Mononuclear cell (primary cell): ENCODE measurements at regions not wholly inside any gene's neighbourhood (a gene's known extent, or its start where the extent isn't known, plus 50 kb on each side); places are given as distances from the start of the nearest gene placed in this dataset.
"Not testable (repeated sequence)": the region's sequence is repeated elsewhere in the genome, so short reads cannot be mapped to it uniquely, and the experiment has no call there.

Source experiments
- H3K27me3 ChIP-seq: 2 replicates; pipeline ENCODE4 v1.6.0; 2011; ENCODE audit warnings: low read length, control low read depth; ENCODE audit not compliant: insufficient read depth
- H3K4me1 ChIP-seq: 2 replicates; pipeline ENCODE4 v1.5.1; 2011; ENCODE audit warnings: mild to moderate bottlenecking, low read length, control low read depth; ENCODE audit not compliant: insufficient read depth
- H3K4me3 ChIP-seq: 2 replicates; pipeline ENCODE4 v1.5.1; 2011; ENCODE audit warnings: mild to moderate bottlenecking, low read length, moderate library complexity
- H3K9me3 ChIP-seq: 2 replicates; pipeline ENCODE4 v1.5.1; 2011; ENCODE audit warnings: low read depth, mild to moderate bottlenecking, control low read depth, low read length

DNA sequence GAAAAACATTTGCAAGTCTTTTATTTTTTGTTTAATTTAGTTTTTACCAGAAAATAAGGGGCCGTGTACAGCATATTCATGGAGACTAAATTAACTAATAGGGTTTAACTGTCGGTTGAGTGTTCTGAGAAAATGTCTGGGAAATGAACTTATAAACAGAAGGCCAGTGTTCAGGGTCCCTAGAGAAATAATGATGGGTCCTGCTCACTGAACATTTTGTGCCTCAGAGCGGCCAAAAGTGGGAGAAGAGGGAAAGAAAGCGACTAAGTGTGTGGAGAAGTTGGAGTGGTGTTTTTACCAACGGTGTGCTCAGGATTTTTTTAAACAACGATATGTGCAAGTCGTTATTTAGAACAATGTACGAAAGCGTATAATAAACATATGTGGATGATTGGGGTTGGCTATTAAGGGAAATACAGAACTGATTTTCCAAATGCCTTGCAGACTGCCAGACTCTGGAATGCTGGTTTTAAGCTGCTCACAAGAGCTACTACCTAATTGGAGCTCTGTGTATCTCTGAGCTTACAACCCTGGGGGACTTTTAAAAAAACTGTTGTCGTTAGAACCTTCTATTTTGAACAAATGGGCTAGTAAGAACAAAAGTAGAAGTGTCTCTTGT, 166.7 kb downstream of the SLC38A4 start:
- Histone ChIP-seq H3K27me3 (no peaks in the 10 kb centered on the region), H3K4me3 (no peak overlapping the region), H3K4me1 (peaks cover 20% of the 10 kb centered on the region), H3K9me3 (no peaks in the 10 kb centered on the region)

DNA sequence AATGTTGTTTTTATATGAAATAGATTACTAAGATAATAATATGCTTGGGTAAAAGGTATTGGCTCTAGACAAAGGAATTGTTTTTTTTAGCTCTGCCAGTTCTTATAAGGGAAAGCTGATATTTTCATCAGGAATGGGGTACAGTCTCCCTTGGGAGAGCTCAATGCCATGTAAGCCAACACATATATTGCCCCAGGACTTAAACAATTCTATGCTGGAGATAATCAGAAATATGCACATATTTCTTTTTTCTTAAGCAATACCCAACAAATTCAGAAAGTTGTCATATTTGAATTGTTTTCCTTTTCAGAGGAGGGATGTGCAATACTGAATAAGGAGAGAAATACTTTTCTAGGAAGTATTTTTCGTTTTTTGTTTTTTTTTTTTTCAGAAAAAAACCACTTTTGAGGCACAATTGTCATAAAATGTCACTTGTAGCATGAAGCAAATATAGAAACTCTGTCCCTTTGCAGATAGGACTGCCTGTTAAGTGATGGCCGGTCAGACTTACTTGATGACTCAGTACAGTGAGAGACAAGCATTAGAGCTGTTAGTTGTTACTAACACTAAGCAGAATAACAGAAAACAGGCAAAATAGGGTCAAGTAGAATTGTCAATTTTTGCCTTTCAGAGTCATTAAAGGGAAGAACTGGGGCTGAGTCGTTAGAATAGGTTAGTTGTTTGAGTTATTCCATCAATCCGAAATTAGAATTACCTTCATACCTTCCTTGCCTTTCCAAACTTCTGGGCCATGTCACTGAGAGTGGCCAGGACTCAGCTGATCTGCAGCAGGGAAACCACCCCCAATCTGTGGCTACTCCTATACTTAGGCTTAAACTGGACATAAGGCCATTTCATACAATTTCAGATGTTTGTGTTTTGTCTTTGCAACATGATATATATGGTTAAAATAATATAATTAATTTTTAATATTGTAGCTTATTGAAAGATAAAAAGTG, 168.1 kb downstream of the SLC38A4 start:
- Histone ChIP-seq H3K9me3 (no peaks in the 10 kb centered on the region), H3K4me3 (no peak overlapping the region), H3K4me1 (peaks cover 19% of the 10 kb centered on the region), H3K27me3 (no peaks in the 10 kb centered on the region)

DNA sequence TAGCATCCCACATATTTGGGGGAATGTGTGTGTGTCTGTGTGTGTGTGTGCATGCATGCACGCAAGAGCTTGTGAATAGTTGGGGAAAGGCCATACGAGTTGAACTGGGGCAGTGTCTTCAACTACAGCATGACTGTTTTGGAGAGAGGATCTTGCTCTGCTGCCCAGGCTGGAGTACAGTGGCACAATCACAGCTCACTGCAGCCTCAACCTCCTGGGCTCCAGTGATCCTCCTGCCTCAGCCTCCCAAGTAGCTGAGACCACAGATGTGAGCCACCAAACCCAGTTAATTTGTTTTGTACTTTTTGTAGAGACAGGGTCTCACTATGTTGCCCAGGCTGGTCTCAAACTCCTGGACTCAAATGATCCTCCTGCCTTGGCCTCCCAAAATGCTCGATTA, 169.8 kb downstream of the SLC38A4 start:
- H3K4me1 ChIP-seq = peaks cover 11% of the 10 kb centered on the region
- H3K27me3 ChIP-seq, H3K9me3 ChIP-seq, H3K4me3 ChIP-seq: not testable (repeated sequence)

DNA sequence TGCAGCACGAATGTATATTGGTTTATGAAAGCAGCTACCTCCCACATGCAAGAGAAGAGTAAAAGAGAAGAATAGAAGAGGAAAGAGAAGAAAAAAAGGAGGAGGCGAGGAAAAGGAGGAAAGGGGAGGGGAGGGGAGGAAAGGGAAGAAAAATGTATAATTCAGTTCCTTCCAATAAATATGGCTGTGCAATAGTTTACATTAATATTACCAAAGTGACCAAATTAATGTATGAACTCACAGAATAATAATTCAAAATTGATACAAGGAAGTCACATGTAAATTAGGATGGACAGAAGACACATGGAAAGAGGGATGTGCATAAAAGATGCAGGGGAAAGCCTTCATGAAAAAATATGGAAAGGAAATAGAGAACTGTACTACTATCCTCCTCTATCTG, 172.5 kb downstream of the SLC38A4 start:
- H3K4me3 ChIP-seq = no peak overlapping the region
- no peaks in the 10 kb centered on the region for H3K27me3 ChIP-seq
- no peaks in the 10 kb centered on the region for H3K9me3 ChIP-seq
- H3K4me1 ChIP-seq = no peaks in the 10 kb centered on the region

DNA sequence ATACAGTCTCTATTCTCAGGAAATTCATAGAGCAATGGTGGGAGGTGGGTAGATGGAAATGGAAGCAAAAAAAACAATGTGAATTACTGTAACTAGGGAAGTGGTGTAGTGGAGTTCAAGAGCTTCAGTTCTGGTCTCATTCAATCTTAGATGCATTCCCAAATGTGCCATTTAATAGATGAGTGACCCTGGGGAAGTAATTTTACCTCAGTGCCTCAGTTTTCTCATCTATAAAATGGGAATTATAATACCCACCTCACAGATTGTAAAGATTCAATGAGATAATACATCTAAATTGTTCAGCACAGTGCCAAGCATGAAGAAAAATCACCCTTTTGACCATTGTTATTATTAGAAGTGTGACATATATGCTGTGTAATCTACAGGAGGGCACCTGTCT, 173.1 kb downstream of the SLC38A4 start:
- H3K27me3 ChIP-seq = no peaks in the 10 kb centered on the region
- H3K4me3 ChIP-seq = no peak overlapping the region
- no peaks in the 10 kb centered on the region for H3K4me1 ChIP-seq
- no peaks in the 10 kb centered on the region for H3K9me3 ChIP-seq

DNA sequence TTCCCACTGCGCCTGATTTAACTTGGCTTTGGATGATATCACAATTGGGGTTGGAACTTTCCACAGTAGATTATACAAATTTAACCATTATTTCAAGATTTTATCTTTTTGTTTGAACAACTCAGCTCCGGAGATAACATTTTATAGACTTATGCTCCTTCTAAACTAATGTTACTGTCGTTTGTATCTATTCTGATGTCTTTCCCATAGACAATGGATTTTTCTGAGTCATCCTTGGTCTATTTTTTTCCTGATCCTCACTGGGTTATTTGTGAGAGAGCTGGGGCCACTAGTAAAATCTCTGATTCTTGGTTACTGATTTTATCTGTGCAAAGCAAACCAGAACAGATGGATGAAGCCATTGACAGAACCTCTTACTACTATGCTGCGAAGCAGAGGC, 175.1 kb downstream of the SLC38A4 start:
- no peaks in the 10 kb centered on the region for H3K9me3 ChIP-seq
- H3K27me3 ChIP-seq = no peaks in the 10 kb centered on the region
- H3K4me3 ChIP-seq = no peak overlapping the region
- no peaks in the 10 kb centered on the region for H3K4me1 ChIP-seq

DNA sequence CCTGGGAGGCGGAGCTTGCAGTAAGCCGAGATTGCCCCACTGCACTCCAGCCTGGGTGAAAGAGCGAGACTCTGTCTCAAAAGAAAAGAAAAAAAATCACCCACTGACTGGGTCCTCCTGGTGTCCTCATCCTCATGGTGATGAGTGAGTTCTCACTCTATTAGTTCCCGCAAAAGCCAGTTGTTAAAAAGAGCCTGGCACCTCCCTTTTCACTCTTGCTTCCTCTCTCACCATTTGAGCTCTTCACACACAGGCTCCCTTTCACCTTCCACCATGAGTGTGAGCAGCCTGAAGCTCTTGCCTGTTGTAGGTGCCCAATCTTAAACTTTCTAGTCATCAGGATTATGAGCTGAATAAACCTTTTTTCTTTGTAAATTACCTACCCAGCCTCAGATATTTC, 176.4 kb downstream of the SLC38A4 start:
- Histone ChIP-seq H3K9me3 (no peaks in the 10 kb centered on the region), H3K4me3 (no peak overlapping the region), H3K27me3 (no peaks in the 10 kb centered on the region), H3K4me1 (no peaks in the 10 kb centered on the region)

DNA sequence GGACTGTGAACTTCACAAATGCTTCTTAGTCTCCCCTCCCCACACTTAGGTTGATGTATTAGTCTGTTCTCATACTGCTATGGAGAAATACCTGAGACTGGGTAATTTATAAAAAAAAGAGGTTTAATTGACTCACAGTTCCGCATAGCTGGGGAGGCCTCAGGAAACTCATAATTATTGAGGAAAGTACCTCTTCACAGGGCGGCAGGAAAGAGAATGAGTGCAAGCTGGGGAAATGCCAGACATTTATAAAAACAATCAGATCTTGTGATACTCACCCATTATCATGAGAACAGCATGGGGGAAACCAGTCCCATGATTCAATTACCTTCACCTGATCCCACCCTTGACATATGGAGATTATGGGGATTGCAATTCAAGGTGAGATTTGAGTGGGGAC, 178.8 kb downstream of the SLC38A4 start:
- no peaks in the 10 kb centered on the region for H3K4me1 ChIP-seq
- H3K4me3 ChIP-seq = no peak overlapping the region
- no peaks in the 10 kb centered on the region for H3K27me3 ChIP-seq
- H3K9me3 ChIP-seq = no peaks in the 10 kb centered on the region

DNA sequence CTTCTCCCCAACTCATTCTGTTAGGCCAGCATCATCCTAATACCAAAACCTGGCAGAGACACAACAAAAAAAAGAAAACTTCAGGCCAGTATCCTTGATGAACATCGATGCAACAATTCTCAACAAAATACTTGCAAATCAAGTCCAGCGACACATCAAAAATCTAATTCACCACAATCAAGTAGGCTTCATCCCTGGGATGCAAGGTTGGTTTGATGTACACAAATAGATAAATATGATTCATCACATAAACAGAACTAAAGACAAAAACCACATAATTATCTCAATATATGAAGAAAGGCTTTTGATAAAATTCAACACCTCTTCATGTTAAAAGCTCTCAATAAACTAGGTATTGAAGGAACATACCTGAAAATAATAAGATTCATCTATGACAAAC, 184.1 kb downstream of the SLC38A4 start:
- H3K9me3 ChIP-seq = peaks cover 26% of the 10 kb centered on the region
- H3K4me3 ChIP-seq, H3K4me1 ChIP-seq, H3K27me3 ChIP-seq: not testable (repeated sequence)

DNA sequence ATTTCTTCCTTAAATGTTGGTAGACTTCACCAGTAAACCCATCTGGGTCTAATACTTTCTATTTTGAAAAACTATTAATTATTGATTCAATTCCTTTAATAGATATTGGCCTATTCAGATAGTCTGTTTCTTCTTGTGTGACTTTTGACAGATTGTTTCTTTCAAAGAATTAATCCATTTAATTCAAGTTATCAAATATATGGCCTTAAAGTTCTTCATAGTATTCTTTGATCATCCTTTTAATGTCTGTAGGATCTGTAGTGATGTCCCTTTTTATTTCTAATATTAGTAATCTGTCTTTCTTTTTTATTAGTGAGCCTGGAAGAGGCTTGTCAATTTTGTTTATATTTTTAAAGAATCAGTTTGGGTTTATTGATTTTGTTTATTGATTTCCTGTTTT, 190.0 kb downstream of the SLC38A4 start:
- Histone ChIP-seq H3K27me3 (no peaks in the 10 kb centered on the region), H3K9me3 (peaks cover 21% of the 10 kb centered on the region), H3K4me1 (no peaks in the 10 kb centered on the region), H3K4me3 (no peak overlapping the region)

DNA sequence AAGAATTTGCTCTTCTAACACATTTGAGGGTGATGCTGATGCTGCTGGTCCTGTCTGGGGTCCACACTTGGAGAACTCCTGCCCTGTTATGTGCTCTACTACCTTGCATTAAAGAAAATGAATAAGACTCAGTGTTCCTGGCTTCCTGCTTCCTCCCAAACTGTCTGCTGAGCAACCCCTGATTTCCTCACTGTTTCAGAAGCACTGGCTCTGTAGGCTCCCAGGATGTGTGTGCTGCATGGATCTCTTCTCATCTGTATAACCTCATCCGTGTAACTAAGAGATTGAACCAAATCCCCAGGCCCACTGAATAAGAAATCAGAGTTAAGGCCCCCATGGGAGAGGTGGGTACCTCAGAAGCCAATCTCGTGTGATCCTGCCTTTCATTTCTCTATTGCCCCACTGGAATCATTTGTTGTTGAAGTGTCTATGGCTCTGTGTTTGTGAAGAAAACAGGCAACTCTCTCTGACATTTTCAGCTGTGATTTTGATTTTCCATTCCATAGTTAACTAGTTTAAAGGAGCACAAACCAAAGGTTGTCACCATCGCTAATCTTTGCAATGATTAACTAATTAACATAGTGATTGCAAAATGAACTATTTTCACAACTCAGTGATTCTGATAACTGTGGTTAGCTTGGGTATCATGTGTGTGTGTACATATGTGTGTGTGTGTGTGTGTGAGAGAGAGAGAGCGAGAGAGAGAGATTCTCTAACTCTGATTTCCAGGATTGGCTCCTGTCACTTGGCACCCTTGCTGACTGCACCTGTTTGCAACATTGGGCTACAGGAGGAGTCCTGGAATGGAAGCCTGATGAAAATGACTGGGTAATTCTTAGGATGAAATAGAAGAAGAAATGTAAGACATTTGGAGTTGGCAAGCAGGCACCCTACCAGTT, 196.2 kb downstream of the SLC38A4 start:
- no peaks in the 10 kb centered on the region for H3K27me3 ChIP-seq
- H3K4me1 ChIP-seq = no peaks in the 10 kb centered on the region
- no peak overlapping the region for H3K4me3 ChIP-seq
- H3K9me3 ChIP-seq = no peaks in the 10 kb centered on the region

DNA sequence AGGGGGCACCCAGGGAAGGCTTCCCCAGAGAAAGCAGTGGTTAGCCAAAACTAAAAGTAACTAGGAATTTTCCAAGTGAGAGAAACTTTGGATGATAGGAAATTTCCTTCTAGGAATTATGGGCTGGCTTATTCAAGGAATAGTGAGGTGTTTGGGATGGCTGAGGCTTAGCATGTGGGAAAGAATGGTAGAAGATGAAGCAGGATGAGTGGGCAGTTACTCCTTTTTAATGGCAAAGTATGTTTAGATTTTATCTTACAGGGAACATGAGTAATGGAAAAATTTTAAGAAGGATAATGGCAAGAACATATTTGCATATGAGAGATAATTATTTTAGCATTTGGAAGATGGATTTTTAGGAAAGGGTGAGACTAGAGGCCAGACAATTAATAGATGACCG, 197.6 kb downstream of the SLC38A4 start:
- H3K4me1 ChIP-seq = no peaks in the 10 kb centered on the region
- H3K4me3 ChIP-seq = no peak overlapping the region
- no peaks in the 10 kb centered on the region for H3K9me3 ChIP-seq
- no peaks in the 10 kb centered on the region for H3K27me3 ChIP-seq

DNA sequence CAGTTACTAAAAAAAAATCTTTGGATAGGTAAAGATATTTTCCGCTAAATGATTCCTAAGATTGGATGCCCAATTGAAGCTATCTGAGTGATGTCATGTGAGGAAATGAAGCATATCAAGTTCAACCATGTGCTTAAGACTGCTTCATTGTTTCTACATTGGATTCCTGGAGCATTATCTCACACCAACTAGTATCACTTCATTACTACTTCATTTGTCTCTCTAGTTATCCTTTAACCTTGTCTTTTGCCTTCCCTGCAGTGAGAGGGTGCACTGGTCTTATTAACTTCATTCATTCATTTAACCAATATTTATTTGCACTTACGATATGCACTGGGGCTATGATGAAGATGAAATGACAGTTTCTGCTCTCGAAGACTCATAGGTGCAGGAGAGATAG, 198.1 kb downstream of the SLC38A4 start:
- no peaks in the 10 kb centered on the region for H3K9me3 ChIP-seq
- no peaks in the 10 kb centered on the region for H3K27me3 ChIP-seq
- H3K4me1 ChIP-seq = no peaks in the 10 kb centered on the region

DNA sequence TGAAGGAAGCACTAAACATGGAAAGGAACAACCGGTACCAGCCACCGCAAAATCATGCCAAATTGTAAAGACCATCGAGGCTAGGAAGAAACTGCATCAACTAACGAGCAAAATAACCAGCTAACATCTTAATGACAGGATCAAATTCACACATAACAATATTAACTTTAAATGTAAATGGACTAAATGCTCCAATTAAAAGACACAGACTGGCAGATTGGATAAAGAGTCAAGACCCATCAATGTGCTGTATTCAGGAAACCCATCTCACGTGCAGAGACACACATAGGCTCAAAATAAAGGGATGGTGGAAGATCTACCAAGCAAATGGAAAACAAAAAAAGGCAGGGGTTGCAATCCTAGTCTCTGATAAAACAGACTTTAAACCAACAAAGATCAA, 206.3 kb downstream of the SLC38A4 start:
- not testable (repeated sequence) for H3K9me3 ChIP-seq, H3K4me3 ChIP-seq, H3K27me3 ChIP-seq, H3K4me1 ChIP-seq

More for the DNA sequence above, 198.1 kb downstream of the SLC38A4 start:
- no peak overlapping the region for H3K4me3 ChIP-seq

DNA sequence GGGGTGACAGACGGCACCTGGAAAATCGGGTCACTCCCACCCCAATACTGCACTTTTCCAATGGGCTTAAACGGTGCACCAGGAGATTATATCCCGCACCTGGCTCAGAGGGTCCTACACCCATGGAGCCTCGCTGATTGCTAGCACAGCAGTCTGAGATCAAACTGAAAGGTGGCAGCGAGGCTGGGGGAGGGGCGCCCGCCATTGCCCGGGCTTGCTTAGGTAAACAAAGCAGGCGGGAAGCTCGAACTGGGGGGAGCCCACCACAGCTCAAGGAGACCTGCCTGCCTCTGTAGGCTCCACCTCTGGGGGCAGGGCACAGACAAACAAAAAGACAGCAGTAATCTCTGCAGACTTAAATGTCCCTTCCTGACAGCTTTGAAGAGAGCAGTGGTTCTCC, 208.1 kb downstream of the SLC38A4 start:
- H3K9me3 ChIP-seq, H3K27me3 ChIP-seq, H3K4me1 ChIP-seq, H3K4me3 ChIP-seq: not testable (repeated sequence)
